ENCODE measurements at regions not wholly inside any gene's neighbourhood (a gene's known extent, or its start where the extent isn't known, plus 50 kb on each side); places are given as distances from the start of the nearest gene placed in this dataset.

- Histone ChIP-seq H3K4me3 (ENCODE audit: low read depth, low read length) (no peak overlapping the region), H3K36me3 (ENCODE audit: control insufficient read depth, insufficient read depth, low read length) (no peaks in the 10 kb centered on the region), H3K27me3 (ENCODE audit: control insufficient read depth, insufficient read depth, low read length) (no peaks in the 10 kb centered on the region), H3K9me3 (ENCODE audit: control insufficient read depth, insufficient read depth, low read length) (no peaks in the 10 kb centered on the region), H3K4me1 (ENCODE audit: control insufficient read depth, insufficient read depth, low read length) (no peaks in the 10 kb centered on the region), H3K27ac (ENCODE audit: low read depth, low read length) (no peak overlapping the region)
- WGBS (ENCODE audit: insufficient coverage) = no CpG with 5 or more reads among the region's 2 CpGs
- DNase-seq (ENCODE audit: low read depth in 4 of 6, low spot score in 6 of 6) = no peak
Observed at GRCh38 chr13:109427148-109427547, 359.2 kb downstream of the IRS2 start.

- Histone ChIP-seq H3K4me1 (ENCODE audit: control insufficient read depth, insufficient read depth, low read length) (no peaks in the 10 kb centered on the region), H3K9me3 (ENCODE audit: control insufficient read depth, insufficient read depth, low read length) (no peaks in the 10 kb centered on the region), H3K27me3 (ENCODE audit: control insufficient read depth, insufficient read depth, low read length) (no peaks in the 10 kb centered on the region), H3K27ac (ENCODE audit: low read depth, low read length) (no peak overlapping the region), H3K4me3 (ENCODE audit: low read depth, low read length) (no peak overlapping the region), H3K36me3 (ENCODE audit: control insufficient read depth, insufficient read depth, low read length) (no peaks in the 10 kb centered on the region)
- WGBS (ENCODE audit: insufficient coverage) = 100% methylated on average over 1 of the region's 1 CpG
- DNase-seq (ENCODE audit: low read depth in 4 of 6, low spot score in 6 of 6) = no peak
Observed at GRCh38 chr13:109426690-109426990, 359.7 kb downstream of the IRS2 start.

DNA sequence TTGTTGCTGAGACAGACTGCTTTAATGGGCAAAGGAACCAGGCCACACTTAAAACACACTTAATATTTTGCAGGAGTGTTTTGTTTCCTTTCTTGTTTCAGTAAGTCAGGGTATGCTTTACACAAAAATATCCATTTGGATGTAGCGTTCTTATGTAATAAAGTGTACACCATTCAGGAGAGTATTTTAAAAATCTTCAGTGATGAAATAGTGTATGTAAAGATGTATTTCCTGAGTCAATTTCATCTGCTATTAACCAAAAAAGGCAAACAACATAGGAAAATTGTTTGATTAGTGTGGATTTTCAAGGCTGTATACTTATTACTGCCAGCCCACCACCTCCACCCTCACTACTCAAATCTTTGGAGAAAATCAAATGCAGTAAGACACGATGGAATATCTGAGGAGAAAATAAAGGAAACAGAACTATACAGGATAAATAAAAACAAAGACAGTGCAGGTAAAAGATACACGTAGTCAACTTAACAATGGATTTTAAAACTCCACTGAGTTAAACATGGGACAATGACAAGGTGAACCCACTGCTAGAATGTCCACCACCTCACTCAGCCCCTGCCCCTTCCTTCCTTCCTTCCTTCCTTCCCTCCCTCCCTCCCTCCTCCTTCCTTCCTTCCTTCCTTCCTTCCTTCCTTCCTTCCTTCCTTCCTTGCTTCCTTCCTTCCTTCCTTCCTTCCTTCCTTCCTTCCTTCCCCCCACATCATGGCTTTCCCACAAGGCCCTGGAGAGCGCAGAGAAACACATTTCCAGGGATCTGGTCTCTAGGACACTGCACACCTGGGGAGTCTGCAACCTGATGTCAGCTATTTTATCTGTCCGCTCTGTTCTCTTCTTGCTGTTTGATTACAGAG, 360.3 kb downstream of the IRS2 start:
- DNase-seq (ENCODE audit: low read depth in 4 of 6, low spot score in 6 of 6) = no peak
- H3K36me3 ChIP-seq (ENCODE audit: control insufficient read depth, insufficient read depth, low read length) = no peaks in the 10 kb centered on the region
- H3K4me1 ChIP-seq (ENCODE audit: control insufficient read depth, insufficient read depth, low read length) = no peaks in the 10 kb centered on the region
- no peak overlapping the region for H3K27ac ChIP-seq (ENCODE audit: low read depth, low read length)
- no peak overlapping the region for H3K4me3 ChIP-seq (ENCODE audit: low read depth, low read length)
- H3K9me3 ChIP-seq (ENCODE audit: control insufficient read depth, insufficient read depth, low read length) = no peaks in the 10 kb centered on the region
- H3K27me3 ChIP-seq (ENCODE audit: control insufficient read depth, insufficient read depth, low read length) = no peaks in the 10 kb centered on the region
- no CpG with 5 or more reads among the region's 5 CpGs for WGBS (ENCODE audit: insufficient coverage)

GRCh38 chr13:109422161-109422560, 364.2 kb downstream of the IRS2 start:
- Histone ChIP-seq H3K27ac (ENCODE audit: low read depth, low read length) (no peak overlapping the region), H3K9me3 (ENCODE audit: control insufficient read depth, insufficient read depth, low read length) (no peaks in the 10 kb centered on the region), H3K36me3 (ENCODE audit: control insufficient read depth, insufficient read depth, low read length) (no peaks in the 10 kb centered on the region), H3K4me1 (ENCODE audit: control insufficient read depth, insufficient read depth, low read length) (no peaks in the 10 kb centered on the region), H3K27me3 (ENCODE audit: control insufficient read depth, insufficient read depth, low read length) (no peaks in the 10 kb centered on the region), H3K4me3 (ENCODE audit: low read depth, low read length) (no peak overlapping the region)
- WGBS (ENCODE audit: insufficient coverage) = 100% methylated on average over 2 of the region's 4 CpGs
- DNase-seq (ENCODE audit: low read depth in 4 of 6, low spot score in 6 of 6) = no peak

DNA sequence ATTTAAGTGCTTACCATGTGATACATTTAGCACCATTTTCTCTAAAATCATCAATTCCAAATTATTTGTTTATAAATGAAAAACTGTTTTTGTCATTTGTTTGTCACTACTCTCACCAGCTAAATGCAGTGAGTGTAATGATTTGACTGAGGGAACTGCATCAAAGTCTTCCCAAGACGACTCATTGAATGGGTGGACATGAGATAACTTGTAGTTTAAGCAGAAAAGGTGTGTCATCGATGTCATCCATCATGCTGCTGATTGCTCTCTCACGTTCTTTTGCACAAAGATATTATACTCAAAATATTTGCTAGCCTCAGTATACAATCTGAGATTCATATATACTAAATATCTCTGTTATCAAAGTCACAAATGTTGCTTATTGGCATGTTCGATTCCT, 366.5 kb downstream of the IRS2 start:
- no peak overlapping the region for H3K4me3 ChIP-seq (ENCODE audit: low read depth, low read length)

GRCh38 chr13:109418111-109418510, 368.3 kb downstream of the IRS2 start:
- H3K27me3 ChIP-seq (ENCODE audit: control insufficient read depth, insufficient read depth, low read length) = no peaks in the 10 kb centered on the region
- H3K4me1 ChIP-seq (ENCODE audit: control insufficient read depth, insufficient read depth, low read length) = no peaks in the 10 kb centered on the region
- no peaks in the 10 kb centered on the region for H3K9me3 ChIP-seq (ENCODE audit: control insufficient read depth, insufficient read depth, low read length)
- H3K27ac ChIP-seq (ENCODE audit: low read depth, low read length) = no peak overlapping the region
- H3K4me3 ChIP-seq (ENCODE audit: low read depth, low read length) = no peak overlapping the region
- no peaks in the 10 kb centered on the region for H3K36me3 ChIP-seq (ENCODE audit: control insufficient read depth, insufficient read depth, low read length)
- DNase-seq (ENCODE audit: low read depth in 4 of 6, low spot score in 6 of 6) = no peak

More for the DNA sequence above, 366.5 kb downstream of the IRS2 start:
- Histone ChIP-seq H3K4me1 (ENCODE audit: control insufficient read depth, insufficient read depth, low read length) (no peaks in the 10 kb centered on the region), H3K27me3 (ENCODE audit: control insufficient read depth, insufficient read depth, low read length) (no peaks in the 10 kb centered on the region), H3K9me3 (ENCODE audit: control insufficient read depth, insufficient read depth, low read length) (no peaks in the 10 kb centered on the region), H3K36me3 (ENCODE audit: control insufficient read depth, insufficient read depth, low read length) (no peaks in the 10 kb centered on the region), H3K27ac (ENCODE audit: low read depth, low read length) (no peak overlapping the region)
- DNase-seq (ENCODE audit: low read depth in 4 of 6, low spot score in 6 of 6) = no peak
- WGBS (ENCODE audit: insufficient coverage) = no CpG with 5 or more reads among the region's 4 CpGs

DNA sequence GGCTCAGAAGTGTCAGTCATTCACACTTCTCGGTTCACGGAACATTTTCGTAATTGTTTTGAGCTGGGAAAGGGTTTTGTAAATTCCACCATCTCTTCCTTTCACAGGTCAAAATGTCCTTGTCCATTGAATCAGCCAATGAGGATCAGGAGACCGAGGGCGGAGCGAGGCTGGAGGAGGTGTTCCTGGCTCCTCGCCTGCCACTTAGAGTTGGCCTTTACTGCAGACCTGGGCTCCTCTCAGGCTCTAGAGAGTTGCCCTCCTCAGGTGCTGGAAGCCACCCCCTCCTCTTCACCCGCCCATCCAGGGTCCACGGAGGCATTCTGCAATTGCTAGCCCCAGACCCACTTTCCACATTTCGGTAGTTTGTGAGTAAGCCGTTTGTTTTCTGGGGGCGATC, 370.4 kb downstream of the IRS2 start:
- no peaks in the 10 kb centered on the region for H3K36me3 ChIP-seq (ENCODE audit: control insufficient read depth, insufficient read depth, low read length)
- no peaks in the 10 kb centered on the region for H3K9me3 ChIP-seq (ENCODE audit: control insufficient read depth, insufficient read depth, low read length)
- 100% methylated on average over 5 of the region's 12 CpGs for WGBS (ENCODE audit: insufficient coverage)
- no peak for DNase-seq (ENCODE audit: low read depth in 4 of 6, low spot score in 6 of 6)
- no peaks in the 10 kb centered on the region for H3K27me3 ChIP-seq (ENCODE audit: control insufficient read depth, insufficient read depth, low read length)
- no peak overlapping the region for H3K27ac ChIP-seq (ENCODE audit: low read depth, low read length)
- H3K4me1 ChIP-seq (ENCODE audit: control insufficient read depth, insufficient read depth, low read length) = peaks cover 8% of the 10 kb centered on the region
- H3K4me3 ChIP-seq (ENCODE audit: low read depth, low read length) = no peak overlapping the region

GRCh38 chr13:109415057-109415456, 371.3 kb downstream of the IRS2 start:
- H3K4me3 ChIP-seq (ENCODE audit: low read depth, low read length) = no peak overlapping the region
- no peak overlapping the region for H3K27ac ChIP-seq (ENCODE audit: low read depth, low read length)
- H3K4me1 ChIP-seq (ENCODE audit: control insufficient read depth, insufficient read depth, low read length) = peaks cover 8% of the 10 kb centered on the region
- WGBS (ENCODE audit: insufficient coverage) = no CpG with 5 or more reads among the region's 4 CpGs
- H3K36me3 ChIP-seq (ENCODE audit: control insufficient read depth, insufficient read depth, low read length) = no peaks in the 10 kb centered on the region
- H3K9me3 ChIP-seq (ENCODE audit: control insufficient read depth, insufficient read depth, low read length) = no peaks in the 10 kb centered on the region
- no peaks in the 10 kb centered on the region for H3K27me3 ChIP-seq (ENCODE audit: control insufficient read depth, insufficient read depth, low read length)
- DNase-seq (ENCODE audit: low read depth in 4 of 6, low spot score in 6 of 6) = no peak

GRCh38 chr13:109412283-109412901, 374.0 kb downstream of the IRS2 start:
- no peaks in the 10 kb centered on the region for H3K27me3 ChIP-seq (ENCODE audit: control insufficient read depth, insufficient read depth, low read length)
- H3K4me1 ChIP-seq (ENCODE audit: control insufficient read depth, insufficient read depth, low read length) = peaks cover 8% of the 10 kb centered on the region
- 8% methylated on average over 10 of the region's 14 CpGs for WGBS (ENCODE audit: insufficient coverage)
- H3K36me3 ChIP-seq (ENCODE audit: control insufficient read depth, insufficient read depth, low read length) = no peaks in the 10 kb centered on the region
- H3K4me3 ChIP-seq (ENCODE audit: low read depth, low read length) = peak overlapping the region; percentile 9
- peak; percentile 51 to 97 (median 74) for DNase-seq (ENCODE audit: low read depth in 4 of 6, low spot score in 6 of 6)
- H3K27ac ChIP-seq (ENCODE audit: low read depth, low read length) = peak overlapping the region; percentile 35
- no peaks in the 10 kb centered on the region for H3K9me3 ChIP-seq (ENCODE audit: control insufficient read depth, insufficient read depth, low read length)

DNA sequence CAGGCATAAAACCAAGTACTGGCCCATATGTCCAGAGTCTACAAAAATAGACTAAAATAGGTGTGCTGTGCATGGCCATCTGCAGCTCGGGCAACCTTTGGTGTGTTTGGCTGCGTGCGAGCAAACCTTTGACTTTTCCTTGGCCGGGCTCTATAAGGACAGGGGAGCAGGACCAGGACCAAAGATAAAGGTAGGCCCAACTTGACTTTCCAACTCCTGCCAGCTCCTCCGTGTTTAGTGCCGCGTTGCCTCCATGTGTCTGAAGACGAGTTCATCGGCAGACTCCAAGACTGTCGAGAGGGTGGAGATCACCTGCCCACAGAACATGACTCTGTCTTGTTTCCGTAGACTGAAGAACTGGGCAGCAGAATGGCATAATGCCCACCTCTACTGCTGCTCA, 375.5 kb downstream of the IRS2 start:
- Histone ChIP-seq H3K36me3 (ENCODE audit: control insufficient read depth, insufficient read depth, low read length) (no peaks in the 10 kb centered on the region), H3K27ac (ENCODE audit: low read depth, low read length) (no peak overlapping the region), H3K27me3 (ENCODE audit: control insufficient read depth, insufficient read depth, low read length) (no peaks in the 10 kb centered on the region), H3K9me3 (ENCODE audit: control insufficient read depth, insufficient read depth, low read length) (no peaks in the 10 kb centered on the region), H3K4me3 (ENCODE audit: low read depth, low read length) (no peak overlapping the region), H3K4me1 (ENCODE audit: control insufficient read depth, insufficient read depth, low read length) (peaks cover 8% of the 10 kb centered on the region)
- WGBS (ENCODE audit: insufficient coverage) = 87% methylated on average over 9 of the region's 11 CpGs
- no peak for DNase-seq (ENCODE audit: low read depth in 4 of 6, low spot score in 6 of 6)
